ENCODE measurements at regions not wholly inside any gene's neighbourhood (a gene's known extent, or its start where the extent isn't known, plus 50 kb on each side); places are given as distances from the start of the nearest gene placed in this dataset.
"Not testable (repeated sequence)": the region's sequence is repeated elsewhere in the genome, so short reads cannot be mapped to it uniquely, and the experiment has no call there.

DNA sequence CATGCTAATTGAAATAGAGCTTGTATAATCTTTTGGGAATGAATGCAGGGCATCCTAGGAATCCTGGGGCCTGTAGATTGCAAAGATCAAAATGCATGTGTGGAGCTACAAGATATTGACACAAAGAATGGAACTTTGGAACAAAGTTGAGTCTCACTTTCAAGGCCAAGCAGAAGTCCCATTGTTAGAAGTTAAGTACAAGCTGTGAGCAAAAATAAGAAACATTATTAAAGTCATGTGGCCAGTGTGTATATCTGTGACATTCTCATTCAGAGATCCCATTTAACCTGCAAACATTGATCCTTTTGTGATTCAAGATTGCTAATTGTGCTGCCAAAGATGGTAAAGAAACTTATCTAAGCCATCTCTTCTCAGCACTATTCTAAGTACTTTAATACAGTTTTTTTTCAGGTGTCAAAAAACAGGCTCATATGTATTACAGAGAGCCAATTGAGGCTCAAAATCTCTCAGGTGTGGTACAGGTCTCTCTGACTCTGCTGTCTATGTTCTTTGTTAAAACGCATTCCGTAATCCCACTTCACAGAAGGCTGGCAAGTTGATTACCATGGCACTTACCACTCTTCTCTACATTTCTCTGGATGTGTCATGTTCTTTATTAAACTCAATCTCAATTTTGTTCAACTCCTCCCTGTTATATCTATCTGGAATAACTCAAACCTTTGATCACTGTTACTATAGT is 704.4 kb upstream of the NEGR1 start:
- no peak overlapping the region for H3K4me3 ChIP-seq (replicated peaks; ENCODE audit: low read depth, low read length)

DNA sequence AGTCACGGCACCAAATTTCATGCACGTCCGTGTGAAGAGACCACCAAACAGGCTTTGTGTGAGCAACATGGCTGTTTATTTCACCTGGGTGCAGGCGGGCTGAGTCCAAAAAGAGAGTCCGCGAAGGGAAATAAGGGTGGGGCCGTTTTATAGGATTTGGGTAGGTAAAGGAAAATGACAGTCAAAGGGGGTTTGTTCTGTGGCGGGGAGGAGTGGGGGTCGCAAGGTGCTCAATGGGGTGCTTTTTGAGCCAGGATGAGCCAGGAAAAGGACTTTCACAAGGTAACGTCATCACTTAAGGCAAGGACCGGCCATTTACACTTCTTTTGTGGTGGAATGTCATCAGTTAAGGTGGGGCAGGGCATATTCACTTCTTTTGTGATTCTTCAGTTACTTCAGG is 702.7 kb upstream of the NEGR1 start:
- DNase-seq (ENCODE audit: extremely low read depth, insufficient read length); H3K27me3 ChIP-seq (replicated peaks; ENCODE audit: control insufficient read depth, insufficient read depth, low read length); H3K4me3 ChIP-seq (replicated peaks; ENCODE audit: low read depth, low read length); H3K36me3 ChIP-seq (ENCODE audit: control insufficient read depth, insufficient read depth, low read length): not testable (repeated sequence)

More for the DNA sequence above, 704.4 kb upstream of the NEGR1 start:
- H3K36me3 ChIP-seq (ENCODE audit: control insufficient read depth, insufficient read depth, low read length): no peaks in the 10 kb centered on the region
- H3K27me3 ChIP-seq (replicated peaks; ENCODE audit: control insufficient read depth, insufficient read depth, low read length): no peaks in the 10 kb centered on the region
- no peak for TF ChIP-seq CTCF (IDR thresholded peaks at IDR 0.05; ENCODE audit: insufficient read depth, low read length, poor library complexity, severe bottlenecking)
- DNase-seq (ENCODE audit: extremely low read depth, insufficient read length): no peak

- H3K27me3 ChIP-seq (replicated peaks; ENCODE audit: control insufficient read depth, insufficient read depth, low read length); H3K4me3 ChIP-seq (replicated peaks; ENCODE audit: low read depth, low read length); DNase-seq (ENCODE audit: extremely low read depth, insufficient read length); H3K36me3 ChIP-seq (ENCODE audit: control insufficient read depth, insufficient read depth, low read length): not testable (repeated sequence)
Measured at GRCh38 chr1:72983011-72983410, 700.7 kb upstream of the NEGR1 start.

GRCh38 chr1:72969461-72969860 is 687.1 kb upstream of the NEGR1 start:
- Histone ChIP-seq H3K27me3 (replicated peaks; ENCODE audit: control insufficient read depth, insufficient read depth, low read length) (no peaks in the 10 kb centered on the region), H3K36me3 (ENCODE audit: control insufficient read depth, insufficient read depth, low read length) (no peaks in the 10 kb centered on the region), H3K4me3 (replicated peaks; ENCODE audit: low read depth, low read length) (no peak overlapping the region)
- TF ChIP-seq CTCF (IDR thresholded peaks at IDR 0.05; ENCODE audit: insufficient read depth, low read length, poor library complexity, severe bottlenecking): no peak
- no peak for DNase-seq (ENCODE audit: extremely low read depth, insufficient read length)

GRCh38 chr1:72954943-72955342 is 672.6 kb upstream of the NEGR1 start:
- Histone ChIP-seq H3K36me3 (ENCODE audit: control insufficient read depth, insufficient read depth, low read length) (no peaks in the 10 kb centered on the region), H3K4me3 (replicated peaks; ENCODE audit: low read depth, low read length) (no peak overlapping the region), H3K27me3 (replicated peaks; ENCODE audit: control insufficient read depth, insufficient read depth, low read length) (no peaks in the 10 kb centered on the region)
- TF ChIP-seq CTCF (IDR thresholded peaks at IDR 0.05; ENCODE audit: insufficient read depth, low read length, poor library complexity, severe bottlenecking): no peak
- no peak for DNase-seq (ENCODE audit: extremely low read depth, insufficient read length)

DNA sequence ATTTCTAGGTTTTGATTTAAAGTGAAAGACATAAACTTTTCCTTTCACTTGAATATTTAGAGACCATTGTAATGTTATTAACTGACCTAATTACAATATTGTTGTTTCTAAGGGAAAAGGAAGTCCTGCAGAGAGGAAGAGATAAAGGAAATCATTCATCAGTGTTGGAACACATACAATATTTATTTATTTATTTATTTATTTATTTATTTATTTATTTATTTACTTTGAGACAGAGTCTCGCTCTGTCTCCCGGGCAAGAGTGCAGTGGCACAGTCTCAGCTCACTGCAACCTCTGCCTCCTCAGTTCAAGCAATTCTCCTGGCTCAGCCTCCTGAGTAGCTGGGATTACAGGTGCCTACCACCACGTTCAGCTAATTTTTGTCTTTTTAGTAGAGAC is 668.6 kb upstream of the NEGR1 start:
- not testable (repeated sequence) for DNase-seq (ENCODE audit: extremely low read depth, insufficient read length); H3K27me3 ChIP-seq (replicated peaks; ENCODE audit: control insufficient read depth, insufficient read depth, low read length); H3K36me3 ChIP-seq (ENCODE audit: control insufficient read depth, insufficient read depth, low read length); H3K4me3 ChIP-seq (replicated peaks; ENCODE audit: low read depth, low read length)

DNA sequence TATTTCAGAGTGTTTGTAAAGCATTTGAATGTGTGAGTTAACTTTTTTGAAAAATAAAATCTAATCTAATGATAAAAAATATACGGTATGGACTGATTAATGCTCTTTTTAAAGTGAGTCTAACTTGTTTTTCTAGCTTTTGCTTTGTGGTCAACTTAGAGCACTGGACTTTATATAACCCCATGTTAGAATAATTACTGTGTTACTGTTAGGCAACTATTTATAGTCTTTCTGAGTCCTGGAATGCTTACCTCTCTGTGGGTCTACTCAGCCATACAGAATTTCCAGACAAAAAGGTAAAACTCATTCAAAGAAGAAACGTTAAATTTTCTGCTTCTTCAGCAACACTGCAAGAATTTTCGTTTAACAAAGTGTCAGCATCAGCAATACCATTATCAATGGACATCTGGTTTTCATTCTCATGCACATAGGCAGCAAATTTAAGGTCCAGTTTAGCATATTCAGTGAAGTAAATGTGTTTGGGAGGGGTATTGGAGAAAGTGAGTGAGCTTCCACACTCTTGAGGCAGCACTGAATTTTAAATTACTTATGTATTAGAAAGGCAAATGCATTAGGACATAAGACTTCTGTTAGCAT is 664.7 kb upstream of the NEGR1 start:
- TF ChIP-seq CTCF (IDR thresholded peaks at IDR 0.05; ENCODE audit: insufficient read depth, low read length, poor library complexity, severe bottlenecking): no peak
- no peaks in the 10 kb centered on the region for H3K36me3 ChIP-seq (ENCODE audit: control insufficient read depth, insufficient read depth, low read length)
- no peak for DNase-seq (ENCODE audit: extremely low read depth, insufficient read length)
- H3K27me3 ChIP-seq (replicated peaks; ENCODE audit: control insufficient read depth, insufficient read depth, low read length): no peaks in the 10 kb centered on the region
- no peak overlapping the region for H3K4me3 ChIP-seq (replicated peaks; ENCODE audit: low read depth, low read length)
